K562 (cell line): ENCODE measurements at regions not wholly inside any gene's neighbourhood (a gene's known extent, or its start where the extent isn't known, plus 50 kb on each side); places are given as distances from the start of the nearest gene placed in this dataset.

Experiments
- CGGBP1 ChIP-seq: fragments of 250-450 bp; sonication (Bioruptor Pico); IDR thresholded peaks from 2 replicates; pipeline ENCODE4 v1.9.0; 2021; ENCODE audit warnings: mild to moderate bottlenecking
- CHD1 ChIP-seq: fragments of 200-600 bp; sonication (generic); IDR thresholded peaks from one replicate; pipeline ENCODE4 v1.6.1; 2012; ENCODE audit warnings: mild to moderate bottlenecking, moderate library complexity, low read length, inconsistent platforms
- CREB1 ChIP-seq, 2 experiments: sonication (generic) in 1 of 2; formaldehyde crosslinking in 1 of 2; IDR thresholded peaks; 2 replicates each; pipeline versions ENCODE4 v1.6.1 to v1.8.0; 2012 to 2022; ENCODE audit warnings: inconsistent platforms in 1 of 2, mild to moderate bottlenecking in 1 of 2, missing genetic modification reagents in 1 of 2, moderate library complexity in 1 of 2
- NELFE ChIP-seq: IDR thresholded peaks from 2 replicates; pipeline ENCODE4 v1.6.1; 2011; ENCODE audit warnings: mild to moderate bottlenecking; ENCODE audit not compliant: insufficient read depth, insufficient read length
- NFATC3 ChIP-seq: fragments of 450-650 bp; IDR thresholded peaks from 2 replicates; pipeline ENCODE4 v1.6.1; 2017; ENCODE audit warnings: mild to moderate bottlenecking
- NFXL1 ChIP-seq: fragments of 450-650 bp; formaldehyde crosslinking; IDR thresholded peaks from 2 replicates; pipeline ENCODE4 v1.4.0; 2021; ENCODE audit warnings: mild to moderate bottlenecking
- SLC30A9 ChIP-seq: fragments of 250-450 bp; sonication (Bioruptor Pico); IDR thresholded peaks from 2 replicates; pipeline ENCODE4 v1.8.0; 2022; ENCODE audit warnings: mild to moderate bottlenecking, moderate library complexity
- ZBTB26 ChIP-seq: fragments of 450-650 bp; formaldehyde crosslinking; IDR thresholded peaks from 2 replicates; pipeline ENCODE4 v1.4.0; 2022; ENCODE audit warnings: missing genetic modification characterization
- ZBTB33 ChIP-seq: sonication (generic); formaldehyde crosslinking; IDR thresholded peaks from 2 replicates; pipeline ENCODE4 v1.8.1; 2023; ENCODE audit warnings: mild to moderate bottlenecking, missing genetic modification reagents

- TF ChIP-seq ZBTB33 (CRISPR knock-in tag) (no peak), CGGBP1 (CRISPR knock-in tag) (no peak), SLC30A9 (CRISPR knock-in tag) (no peak), NFATC3 (no peak), CREB1 (IDR thresholded peaks at IDR 0.05) (no peak), CREB1 (CRISPR knock-in tag; IDR thresholded peaks at IDR 0.05) (no peak), NELFE (no peak), NFXL1 (no peak), ZBTB26 (CRISPR knock-in tag) (no peak), CHD1 (no peak)
- TF ChIP-seq, all 486 proteins: peak for 62
These were observed 195.5 kb upstream of the BTG1 start (continued) for GRCh38 chr12:92341065-92341668.
